ENCODE measurements at regions not wholly inside any gene's neighbourhood (a gene's known extent, or its start where the extent isn't known, plus 50 kb on each side); places are given as distances from the start of the nearest gene placed in this dataset.

GRCh38 chr6:4379958-4380357 lies 244.6 kb upstream of the ECI2 start:
- no peak for TF ChIP-seq EP300 (IDR thresholded peaks at IDR 0.05)
- TF ChIP-seq CTCF (IDR thresholded peaks at IDR 0.05), result no peak
